HCT116 (cell line): ENCODE measurements at regions not wholly inside any gene's neighbourhood (a gene's known extent, or its start where the extent isn't known, plus 50 kb on each side); places are given as distances from the start of the nearest gene placed in this dataset.

Experiments
- EZH2 ChIP-seq: fragments of 200-600 bp; sonication (generic); IDR thresholded peaks from 2 replicates; pipeline ENCODE4 v1.6.1; 2017; ENCODE audit warnings: antibody characterized with exemption, mixed run types
- POLR2AphosphoS5 ChIP-seq: IDR thresholded peaks from 2 replicates; pipeline ENCODE4 v1.6.1; 2011; ENCODE audit warnings: mild to moderate bottlenecking, low read depth, low read length, moderate library complexity
- RAD21 ChIP-seq: IDR thresholded peaks from 2 replicates; pipeline ENCODE4 v1.6.1; 2012; ENCODE audit warnings: low read depth, mild to moderate bottlenecking
- SP1 ChIP-seq: IDR thresholded peaks from 2 replicates; pipeline ENCODE4 v1.6.1; 2012; ENCODE audit warnings: low read depth
- SRF ChIP-seq: IDR thresholded peaks from 2 replicates; pipeline ENCODE4 v1.6.1; 2012; ENCODE audit warnings: low read depth
- TF ChIP-seq, protein P1 (sequence below), 3 experiments: fragments of 200-600 bp in 1 of 3; sonication (generic) in 1 of 3; IDR thresholded peaks in 2 of 3; conservative IDR thresholded peaks in 1 of 3; 2 replicates each; pipeline ENCODE4 v1.5.1; 2012 to 2017; ENCODE audit warnings: low read depth in 2 of 3, low read length in 2 of 3, antibody characterized with exemption in 1 of 3, borderline replicate concordance in 1 of 3, control low read depth in 1 of 3, mild to moderate bottlenecking in 1 of 3, mixed read lengths in 1 of 3, mixed run types in 1 of 3, moderate library complexity in 1 of 3; ENCODE audit not compliant: insufficient read depth in 1 of 3
- TF ChIP-seq, protein P2 (sequence below): IDR thresholded peaks from 2 replicates; pipeline ENCODE4 v1.6.1; 2011; ENCODE audit warnings: mild to moderate bottlenecking, low read length, moderate library complexity; ENCODE audit not compliant: insufficient replicate concordance; ENCODE audit errors: extremely low read depth

DNA sequence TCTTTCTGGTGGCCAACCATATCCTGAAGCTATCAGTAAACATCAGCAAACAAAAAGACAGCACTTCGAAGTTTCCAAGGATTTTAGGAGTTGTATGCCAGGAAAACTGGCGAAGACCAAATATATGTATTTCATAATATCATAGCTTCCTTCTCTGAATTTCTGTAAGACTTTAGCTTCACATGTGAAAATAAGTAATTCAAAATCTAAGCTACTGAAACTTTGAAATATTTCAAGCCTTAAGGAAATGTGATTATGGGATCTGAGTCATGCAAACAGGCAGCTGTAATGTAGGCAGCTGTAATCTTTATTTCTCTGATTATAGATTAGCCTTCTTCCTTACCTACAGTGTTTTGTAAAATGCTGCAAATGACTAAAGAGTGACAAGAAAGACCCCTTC lies 70.7 kb upstream of the ANKRD10 start:
- TF ChIP-seq, protein P1, sequence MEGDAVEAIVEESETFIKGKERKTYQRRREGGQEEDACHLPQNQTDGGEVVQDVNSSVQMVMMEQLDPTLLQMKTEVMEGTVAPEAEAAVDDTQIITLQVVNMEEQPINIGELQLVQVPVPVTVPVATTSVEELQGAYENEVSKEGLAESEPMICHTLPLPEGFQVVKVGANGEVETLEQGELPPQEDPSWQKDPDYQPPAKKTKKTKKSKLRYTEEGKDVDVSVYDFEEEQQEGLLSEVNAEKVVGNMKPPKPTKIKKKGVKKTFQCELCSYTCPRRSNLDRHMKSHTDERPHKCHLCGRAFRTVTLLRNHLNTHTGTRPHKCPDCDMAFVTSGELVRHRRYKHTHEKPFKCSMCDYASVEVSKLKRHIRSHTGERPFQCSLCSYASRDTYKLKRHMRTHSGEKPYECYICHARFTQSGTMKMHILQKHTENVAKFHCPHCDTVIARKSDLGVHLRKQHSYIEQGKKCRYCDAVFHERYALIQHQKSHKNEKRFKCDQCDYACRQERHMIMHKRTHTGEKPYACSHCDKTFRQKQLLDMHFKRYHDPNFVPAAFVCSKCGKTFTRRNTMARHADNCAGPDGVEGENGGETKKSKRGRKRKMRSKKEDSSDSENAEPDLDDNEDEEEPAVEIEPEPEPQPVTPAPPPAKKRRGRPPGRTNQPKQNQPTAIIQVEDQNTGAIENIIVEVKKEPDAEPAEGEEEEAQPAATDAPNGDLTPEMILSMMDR (IDR thresholded peaks at IDR 0.05 in 2 of 3, conservative IDR thresholded peaks at IDR 0.05 in 1 of 3; ENCODE audit: borderline replicate concordance in 1 of 3, insufficient read depth in 1 of 3, low read depth in 2 of 3, low read length in 2 of 3) = no peak
- TF ChIP-seq POLR2AphosphoS5 (no peak), RAD21 (no peak), SRF (no peak), EZH2 (no peak), SP1 (no peak)
- TF ChIP-seq, protein P2, sequence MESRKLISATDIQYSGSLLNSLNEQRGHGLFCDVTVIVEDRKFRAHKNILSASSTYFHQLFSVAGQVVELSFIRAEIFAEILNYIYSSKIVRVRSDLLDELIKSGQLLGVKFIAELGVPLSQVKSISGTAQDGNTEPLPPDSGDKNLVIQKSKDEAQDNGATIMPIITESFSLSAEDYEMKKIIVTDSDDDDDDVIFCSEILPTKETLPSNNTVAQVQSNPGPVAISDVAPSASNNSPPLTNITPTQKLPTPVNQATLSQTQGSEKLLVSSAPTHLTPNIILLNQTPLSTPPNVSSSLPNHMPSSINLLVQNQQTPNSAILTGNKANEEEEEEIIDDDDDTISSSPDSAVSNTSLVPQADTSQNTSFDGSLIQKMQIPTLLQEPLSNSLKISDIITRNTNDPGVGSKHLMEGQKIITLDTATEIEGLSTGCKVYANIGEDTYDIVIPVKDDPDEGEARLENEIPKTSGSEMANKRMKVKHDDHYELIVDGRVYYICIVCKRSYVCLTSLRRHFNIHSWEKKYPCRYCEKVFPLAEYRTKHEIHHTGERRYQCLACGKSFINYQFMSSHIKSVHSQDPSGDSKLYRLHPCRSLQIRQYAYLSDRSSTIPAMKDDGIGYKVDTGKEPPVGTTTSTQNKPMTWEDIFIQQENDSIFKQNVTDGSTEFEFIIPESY = no peak
